WERI-Rb-1 (cell line): ENCODE measurements at regions not wholly inside any gene's neighbourhood (a gene's known extent, or its start where the extent isn't known, plus 50 kb on each side); places are given as distances from the start of the nearest gene placed in this dataset.
"Not testable (repeated sequence)": the region's sequence is repeated elsewhere in the genome, so short reads cannot be mapped to it uniquely, and the experiment has no call there.

ENCODE experiments used
- DNase-seq: peaks from one replicate; pipeline ENCODE4 v3.0.0-alpha.2; 2020
- H3K27ac ChIP-seq: fragments of 250-450 bp; sonication (Bioruptor Pico); 2 replicates; pipeline ENCODE4 v1.5.1; 2020; ENCODE audit warnings: mild to moderate bottlenecking, moderate library complexity
- H3K27me3 ChIP-seq: fragments of 250-450 bp; sonication (Bioruptor Pico); 2 replicates; pipeline ENCODE4 v1.5.1; 2021; ENCODE audit warnings: mild to moderate bottlenecking, low read depth, moderate library complexity; ENCODE audit not compliant: insufficient read depth, severe bottlenecking
- H3K36me3 ChIP-seq: fragments of 250-450 bp; sonication (Bioruptor Pico); 2 replicates; pipeline ENCODE4 v1.5.1; 2020; ENCODE audit warnings: mild to moderate bottlenecking, moderate library complexity
- H3K4me3 ChIP-seq: 2 replicates; pipeline ENCODE4 v1.5.1; 2011; ENCODE audit warnings: low read depth, mild to moderate bottlenecking, control low read depth, low read length
- H3K9me3 ChIP-seq: fragments of 250-450 bp; sonication (Bioruptor Pico); 2 replicates; pipeline ENCODE4 v1.5.1; 2021; ENCODE audit warnings: mild to moderate bottlenecking, moderate library complexity; ENCODE audit not compliant: severe bottlenecking
- CTCF ChIP-seq: IDR thresholded peaks from 2 replicates; pipeline ENCODE4 v1.5.1; 2011; ENCODE audit warnings: low read depth, mild to moderate bottlenecking, control low read depth, inconsistent platforms, low read length

DNA sequence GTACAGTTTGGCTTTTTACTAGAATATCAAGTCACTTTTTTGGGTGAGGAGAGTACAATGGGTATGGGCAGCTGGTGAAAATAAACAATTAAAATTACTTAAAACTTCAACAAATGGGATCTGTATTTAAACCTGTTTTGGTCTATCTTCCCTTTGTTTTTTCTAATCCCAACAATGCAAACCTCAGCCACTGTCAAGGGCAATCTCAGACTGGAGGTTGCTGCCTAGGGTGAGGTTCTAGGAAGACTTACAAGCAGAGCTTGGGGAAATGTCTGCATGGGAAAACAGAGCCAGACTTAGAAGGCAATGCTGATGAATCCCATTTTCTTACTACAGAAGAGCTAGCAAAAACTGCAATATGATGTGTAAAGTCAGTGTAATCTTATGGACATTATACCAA, 1515.3 kb upstream of the TPTE start:
- H3K36me3 ChIP-seq, H3K9me3 ChIP-seq, DNase-seq, H3K4me3 ChIP-seq, H3K27ac ChIP-seq: not testable (repeated sequence)
- H3K27me3 ChIP-seq = peaks cover 15% of the 10 kb centered on the region

- peaks cover 15% of the 10 kb centered on the region for H3K27me3 ChIP-seq
- H3K36me3 ChIP-seq, H3K4me3 ChIP-seq, H3K27ac ChIP-seq, H3K9me3 ChIP-seq, DNase-seq: not testable (repeated sequence)
Measured at GRCh38 chr21:9006553-9007323, 1514.6 kb upstream of the TPTE start.

GRCh38 chr21:9008636-9009035, 1512.7 kb upstream of the TPTE start:
- H3K27ac ChIP-seq = no peak overlapping the region
- DNase-seq = no peak
- H3K27me3 ChIP-seq = peaks cover 20% of the 10 kb centered on the region
- TF ChIP-seq CTCF = no peak
- no peak overlapping the region for H3K4me3 ChIP-seq
- no peaks in the 10 kb centered on the region for H3K9me3 ChIP-seq
- no peaks in the 10 kb centered on the region for H3K36me3 ChIP-seq

- peaks cover 26% of the 10 kb centered on the region for H3K27me3 ChIP-seq
- H3K36me3 ChIP-seq, H3K4me3 ChIP-seq, H3K9me3 ChIP-seq, DNase-seq, H3K27ac ChIP-seq: not testable (repeated sequence)
Measured at GRCh38 chr21:9009267-9010016, 1511.9 kb upstream of the TPTE start.

- DNase-seq, H3K36me3 ChIP-seq, H3K9me3 ChIP-seq, H3K4me3 ChIP-seq, H3K27ac ChIP-seq: not testable (repeated sequence)
- peaks cover 28% of the 10 kb centered on the region for H3K27me3 ChIP-seq
Measured at GRCh38 chr21:9010121-9010795, 1511.1 kb upstream of the TPTE start.

DNA sequence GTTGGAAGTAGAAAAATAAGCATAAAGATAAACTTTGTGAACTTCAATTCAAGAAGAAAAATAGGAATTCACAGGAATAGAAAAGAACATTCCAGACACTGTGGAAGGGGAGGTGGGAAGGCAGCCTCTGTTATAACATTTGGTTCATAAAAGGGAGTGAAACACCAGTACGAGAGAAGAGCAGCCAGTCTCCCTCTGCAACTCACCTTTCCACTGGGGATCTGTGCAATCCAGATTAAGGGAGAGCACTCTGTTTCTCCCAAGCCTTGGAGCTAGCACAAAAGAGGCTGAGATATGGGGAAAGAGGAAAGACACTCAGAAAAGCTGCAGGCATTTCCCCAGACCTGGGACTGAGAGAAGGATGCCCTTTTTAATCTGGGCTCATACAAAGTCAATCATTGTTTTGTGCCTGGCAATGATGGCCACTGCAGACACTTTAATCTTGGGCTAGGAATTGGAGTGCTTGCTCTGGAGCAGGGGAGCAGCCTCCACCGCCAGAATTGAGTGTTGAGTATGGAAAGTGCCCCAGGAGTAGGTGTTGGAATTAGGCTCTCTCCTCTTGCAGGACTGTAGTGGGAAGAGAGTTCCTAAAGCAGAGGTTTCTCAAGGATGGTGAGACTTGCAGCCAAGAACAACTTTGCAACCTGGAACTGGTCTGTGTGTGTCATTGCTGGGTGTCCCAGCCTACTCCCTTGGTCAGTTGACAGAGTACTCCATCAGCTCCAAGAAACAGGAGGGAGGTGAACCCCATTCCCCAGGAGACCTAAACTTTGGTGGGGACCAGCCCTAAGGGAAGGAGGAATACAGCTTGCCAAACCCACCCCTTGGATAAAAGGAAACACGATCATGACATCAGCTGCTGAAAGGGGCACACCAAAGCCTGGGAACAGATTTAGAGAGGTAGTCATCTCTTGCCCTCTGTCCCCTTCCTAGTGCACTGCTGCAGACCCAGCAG, 1510.2 kb upstream of the TPTE start:
- H3K4me3 ChIP-seq, H3K36me3 ChIP-seq, H3K27ac ChIP-seq, DNase-seq, H3K9me3 ChIP-seq: not testable (repeated sequence)
- H3K27me3 ChIP-seq = peaks cover 31% of the 10 kb centered on the region

- H3K4me3 ChIP-seq = not testable (repeated sequence)
Measured at GRCh38 chr21:9011916-9012315, 1509.5 kb upstream of the TPTE start.

DNA sequence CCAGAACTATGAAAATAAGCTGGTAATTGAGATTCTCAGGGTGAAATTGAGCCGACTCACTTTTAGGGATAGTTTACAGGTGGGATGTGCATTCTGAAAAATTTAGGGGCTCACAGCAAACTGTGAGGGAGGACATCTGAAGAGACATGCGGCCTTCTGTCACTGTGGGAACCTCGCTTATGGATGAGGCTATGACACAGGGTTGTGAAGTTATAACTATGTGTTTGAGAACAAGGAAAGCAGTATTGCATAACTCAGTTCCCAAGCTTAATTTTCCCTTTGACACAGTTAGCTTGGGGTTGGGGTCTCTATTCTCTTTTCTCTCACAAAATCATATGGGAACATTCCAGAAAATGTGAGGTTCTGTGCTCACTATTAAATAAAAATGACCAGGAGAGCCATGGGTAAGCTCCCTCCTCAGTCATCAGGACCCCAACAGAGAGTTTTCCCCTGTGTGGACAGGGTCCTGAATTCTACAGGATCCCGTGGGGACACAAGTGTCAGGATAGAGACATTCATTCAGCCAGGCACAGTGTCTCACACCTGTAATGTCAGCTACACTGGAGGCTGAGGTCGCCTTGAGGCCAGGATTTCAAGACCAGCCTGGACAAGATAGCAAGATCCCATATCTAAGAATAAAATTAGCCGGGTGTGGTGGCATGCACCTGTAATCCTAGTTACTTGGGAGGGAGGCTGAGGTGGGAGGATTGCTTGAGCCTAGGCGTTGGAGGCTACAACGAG, 1507.7 kb upstream of the TPTE start:
- not testable (repeated sequence) for H3K4me3 ChIP-seq, DNase-seq, H3K27ac ChIP-seq, H3K9me3 ChIP-seq, H3K36me3 ChIP-seq
- H3K27me3 ChIP-seq = peaks cover 24% of the 10 kb centered on the region

More at GRCh38 chr21:9011916-9012315, 1509.5 kb upstream of the TPTE start:
- DNase-seq, H3K27ac ChIP-seq, H3K9me3 ChIP-seq, H3K36me3 ChIP-seq: not testable (repeated sequence)
- H3K27me3 ChIP-seq = peaks cover 29% of the 10 kb centered on the region

DNA sequence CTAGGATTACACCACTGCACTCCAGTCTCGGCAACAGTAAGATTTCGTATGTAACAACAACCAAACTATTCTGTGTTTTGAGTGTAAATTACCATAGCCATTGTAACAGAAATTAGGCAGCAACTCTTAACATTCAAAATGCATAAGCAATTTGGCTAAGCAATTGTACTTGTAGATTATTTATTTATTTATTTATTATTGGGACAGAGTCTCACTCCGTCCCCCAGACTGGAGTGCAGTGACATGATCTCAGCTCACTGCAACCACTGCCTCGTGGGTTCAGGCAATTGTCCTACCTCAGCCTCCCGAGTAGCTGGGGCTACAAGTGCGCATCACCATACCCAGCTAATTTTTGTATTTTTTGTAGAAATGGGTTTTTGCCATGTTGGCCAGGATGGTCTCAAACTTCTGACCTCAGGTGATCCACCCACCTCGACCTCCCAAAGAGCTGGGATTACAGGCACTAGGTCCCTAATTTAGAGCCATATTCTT, 1507.1 kb upstream of the TPTE start:
- not testable (repeated sequence) for H3K9me3 ChIP-seq, DNase-seq, H3K27ac ChIP-seq, H3K36me3 ChIP-seq, H3K4me3 ChIP-seq
- H3K27me3 ChIP-seq = peaks cover 23% of the 10 kb centered on the region

DNA sequence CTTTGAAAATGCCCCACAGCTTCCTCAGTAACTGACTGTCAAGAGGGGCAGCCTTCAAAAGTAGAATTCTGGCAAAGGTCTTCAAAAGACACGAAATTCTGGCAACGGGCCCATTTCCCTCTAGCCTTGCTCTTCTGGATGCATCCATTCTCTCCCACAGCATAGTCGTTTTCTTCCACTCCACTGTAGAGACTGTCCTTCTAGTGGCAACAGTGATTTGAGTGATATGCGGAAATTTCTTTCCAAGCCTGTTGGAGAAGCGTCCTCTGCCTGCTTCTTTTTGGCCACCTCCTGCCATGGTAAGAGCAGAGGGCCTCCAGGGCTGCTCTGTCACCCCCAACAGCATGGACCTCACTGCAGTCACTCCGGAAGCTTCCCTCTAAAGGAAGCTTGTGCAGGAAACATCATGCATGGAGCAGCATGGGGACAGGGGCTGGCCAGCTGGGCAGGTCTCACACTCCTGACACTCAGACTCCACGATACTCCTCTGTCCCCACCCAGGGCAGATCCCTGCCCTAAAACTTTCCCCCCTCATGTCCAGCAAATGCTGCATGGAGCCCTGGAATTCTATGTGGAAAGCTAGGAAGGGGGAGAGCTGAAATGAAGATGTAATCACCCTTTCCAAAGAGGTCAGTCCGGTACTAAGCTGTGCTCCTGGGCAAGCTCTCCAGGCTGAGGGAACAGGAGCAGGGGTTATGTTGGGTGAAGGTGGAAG, 1505.7 kb upstream of the TPTE start:
- H3K27me3 ChIP-seq = peaks cover 19% of the 10 kb centered on the region
- H3K9me3 ChIP-seq, H3K4me3 ChIP-seq, DNase-seq, H3K27ac ChIP-seq, H3K36me3 ChIP-seq: not testable (repeated sequence)

GRCh38 chr21:9017206-9017605, 1504.2 kb upstream of the TPTE start:
- not testable (repeated sequence) for H3K27ac ChIP-seq, H3K36me3 ChIP-seq, H3K9me3 ChIP-seq, H3K4me3 ChIP-seq, DNase-seq
- peaks cover 19% of the 10 kb centered on the region for H3K27me3 ChIP-seq
